HG02759 (cell line): ENCODE measurements at regions not wholly inside any gene's neighbourhood (a gene's known extent, or its start where the extent isn't known, plus 50 kb on each side); places are given as distances from the start of the nearest gene placed in this dataset.

Experiments
- ATAC-seq: cut with Tn5 transposase; IDR thresholded peaks from one replicate; pipeline ENCODE4 v1.9.1; 2021; ENCODE audit warnings: mild to moderate bottlenecking, moderate library complexity; ENCODE audit not compliant: unreplicated experiment

GRCh38 chr1:5717031-5717682 lies 275.1 kb downstream of the NPHP4 start:
- ATAC-seq, result no peak

GRCh38 chr1:5716126-5716525 lies 276.1 kb downstream of the NPHP4 start:
- no peak for ATAC-seq

GRCh38 chr1:5713101-5714010 lies 278.9 kb downstream of the NPHP4 start:
- ATAC-seq, result no peak

GRCh38 chr1:5711956-5712645 lies 280.1 kb downstream of the NPHP4 start:
- ATAC-seq, result no peak

- ATAC-seq, result no peak
These were observed 281.1 kb downstream of the NPHP4 start for GRCh38 chr1:5711079-5711478.

GRCh38 chr1:5709976-5710375 lies 282.2 kb downstream of the NPHP4 start:
- ATAC-seq, result no peak

- ATAC-seq, result no peak
These were observed 282.7 kb downstream of the NPHP4 start for GRCh38 chr1:5709461-5709975.

GRCh38 chr1:5708346-5709245 lies 283.6 kb downstream of the NPHP4 start:
- ATAC-seq, result no peak

- ATAC-seq, result no peak
These were observed 284.5 kb downstream of the NPHP4 start for GRCh38 chr1:5707566-5708345.

GRCh38 chr1:5706239-5706638 lies 286.0 kb downstream of the NPHP4 start:
- ATAC-seq, result no peak

- ATAC-seq, result no peak
These were observed 286.5 kb downstream of the NPHP4 start for GRCh38 chr1:5705751-5706150.

GRCh38 chr1:5704561-5705514 lies 287.4 kb downstream of the NPHP4 start:
- no peak for ATAC-seq

- ATAC-seq, result no peak
These were observed 290.6 kb downstream of the NPHP4 start for GRCh38 chr1:5701642-5702041.

- no peak for ATAC-seq
These were observed 298.7 kb downstream of the NPHP4 start for GRCh38 chr1:5693568-5693967.

- no peak for ATAC-seq
These were observed 299.6 kb downstream of the NPHP4 start for GRCh38 chr1:5692664-5693063.

GRCh38 chr1:5691795-5692509 lies 300.3 kb downstream of the NPHP4 start:
- ATAC-seq, result no peak

GRCh38 chr1:5690898-5691297 lies 301.3 kb downstream of the NPHP4 start:
- ATAC-seq, result no peak

GRCh38 chr1:5690291-5690690 lies 301.9 kb downstream of the NPHP4 start:
- ATAC-seq, result no peak
